ENCODE measurements at regions not wholly inside any gene's neighbourhood (a gene's known extent, or its start where the extent isn't known, plus 50 kb on each side); places are given as distances from the start of the nearest gene placed in this dataset.

GRCh38 chr2:129712676-129712985 lies 266.8 kb upstream of the RAB6C start:
- WGBS: 85% methylated on average over 7 of the region's 7 CpGs
- no peak for DNase-seq (ENCODE audit: low spot score)
- no peak overlapping the region for H3K4me3 ChIP-seq (ENCODE audit: low read depth in 1 of 3, low read length in 3 of 3)
- H3K36me3 ChIP-seq (ENCODE audit: control insufficient read depth in 4 of 4, insufficient read depth in 3 of 4, low read depth in 1 of 4, low read length in 3 of 4): no peaks in the 10 kb centered on the region
- peaks cover 0 to 3% (median 0%) of the 10 kb centered on the region in 4 donors for H3K27me3 ChIP-seq (ENCODE audit: control insufficient read depth in 4 of 4, insufficient read depth in 4 of 4, low read length in 3 of 4)
- H3K9ac ChIP-seq (ENCODE audit: low read depth in 1 of 2, low read length in 2 of 2): no peak overlapping the region
- H3K9me3 ChIP-seq (ENCODE audit: control insufficient read depth in 4 of 4, low read length in 3 of 4): no peaks in the 10 kb centered on the region
- TF ChIP-seq FOXA1 (IDR thresholded peaks at IDR 0.05): no peak
- TF ChIP-seq ZBTB33 (IDR thresholded peaks at IDR 0.05): no peak
- TF ChIP-seq YY1 (IDR thresholded peaks at IDR 0.05): no peak
- no peak for TF ChIP-seq MAX (IDR thresholded peaks at IDR 0.05)
- no peak for TF ChIP-seq GABPA (IDR thresholded peaks at IDR 0.05 in 1 of 2, conservative IDR thresholded peaks at IDR 0.05 in 1 of 2)
- TF ChIP-seq RAD21 (IDR thresholded peaks at IDR 0.05): no peak
- TF ChIP-seq NR2F2 (IDR thresholded peaks at IDR 0.05): no peak
- no peak for TF ChIP-seq RXRA (IDR thresholded peaks at IDR 0.05)
- no peak for TF ChIP-seq TAF1 (conservative IDR thresholded peaks at IDR 0.05)
- TF ChIP-seq HNF4A (conservative IDR thresholded peaks at IDR 0.05): no peak
- TF ChIP-seq HNF4G (IDR thresholded peaks at IDR 0.05): no peak
- no peak for TF ChIP-seq ATF3 (IDR thresholded peaks at IDR 0.05)
- TF ChIP-seq JUND (IDR thresholded peaks at IDR 0.05): no peak
- TF ChIP-seq EGR1 (IDR thresholded peaks at IDR 0.05; ENCODE audit: low read depth in 2 of 2): no peak
- TF ChIP-seq FOXA2 (IDR thresholded peaks at IDR 0.05): no peak
- TF ChIP-seq SP1 (IDR thresholded peaks at IDR 0.05): no peak
- TF ChIP-seq, protein P1, sequence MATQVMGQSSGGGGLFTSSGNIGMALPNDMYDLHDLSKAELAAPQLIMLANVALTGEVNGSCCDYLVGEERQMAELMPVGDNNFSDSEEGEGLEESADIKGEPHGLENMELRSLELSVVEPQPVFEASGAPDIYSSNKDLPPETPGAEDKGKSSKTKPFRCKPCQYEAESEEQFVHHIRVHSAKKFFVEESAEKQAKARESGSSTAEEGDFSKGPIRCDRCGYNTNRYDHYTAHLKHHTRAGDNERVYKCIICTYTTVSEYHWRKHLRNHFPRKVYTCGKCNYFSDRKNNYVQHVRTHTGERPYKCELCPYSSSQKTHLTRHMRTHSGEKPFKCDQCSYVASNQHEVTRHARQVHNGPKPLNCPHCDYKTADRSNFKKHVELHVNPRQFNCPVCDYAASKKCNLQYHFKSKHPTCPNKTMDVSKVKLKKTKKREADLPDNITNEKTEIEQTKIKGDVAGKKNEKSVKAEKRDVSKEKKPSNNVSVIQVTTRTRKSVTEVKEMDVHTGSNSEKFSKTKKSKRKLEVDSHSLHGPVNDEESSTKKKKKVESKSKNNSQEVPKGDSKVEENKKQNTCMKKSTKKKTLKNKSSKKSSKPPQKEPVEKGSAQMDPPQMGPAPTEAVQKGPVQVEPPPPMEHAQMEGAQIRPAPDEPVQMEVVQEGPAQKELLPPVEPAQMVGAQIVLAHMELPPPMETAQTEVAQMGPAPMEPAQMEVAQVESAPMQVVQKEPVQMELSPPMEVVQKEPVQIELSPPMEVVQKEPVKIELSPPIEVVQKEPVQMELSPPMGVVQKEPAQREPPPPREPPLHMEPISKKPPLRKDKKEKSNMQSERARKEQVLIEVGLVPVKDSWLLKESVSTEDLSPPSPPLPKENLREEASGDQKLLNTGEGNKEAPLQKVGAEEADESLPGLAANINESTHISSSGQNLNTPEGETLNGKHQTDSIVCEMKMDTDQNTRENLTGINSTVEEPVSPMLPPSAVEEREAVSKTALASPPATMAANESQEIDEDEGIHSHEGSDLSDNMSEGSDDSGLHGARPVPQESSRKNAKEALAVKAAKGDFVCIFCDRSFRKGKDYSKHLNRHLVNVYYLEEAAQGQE (IDR thresholded peaks at IDR 0.05): no peak
- TF ChIP-seq CTCF (IDR thresholded peaks at IDR 0.05; ENCODE audit: low read depth, low read length, missing input control): no peak
- no peaks in the 10 kb centered on the region for H3K4me1 ChIP-seq (ENCODE audit: control insufficient read depth in 4 of 4, insufficient read depth in 4 of 4, low read length in 3 of 4)
- H3K27ac ChIP-seq (ENCODE audit: low read depth in 1 of 2, low read length in 2 of 2): no peak overlapping the region

- Histone ChIP-seq H3K27ac (ENCODE audit: low read depth in 1 of 2, low read length in 2 of 2) (no peak overlapping the region), H3K4me3 (ENCODE audit: low read depth in 1 of 3, low read length in 3 of 3) (no peak overlapping the region), H3K9ac (ENCODE audit: low read depth in 1 of 2, low read length in 2 of 2) (no peak overlapping the region), H3K9me3 (ENCODE audit: control insufficient read depth in 4 of 4, low read length in 3 of 4) (no peaks in the 10 kb centered on the region), H3K4me1 (ENCODE audit: control insufficient read depth in 4 of 4, insufficient read depth in 4 of 4, low read length in 3 of 4) (no peaks in the 10 kb centered on the region), H3K36me3 (ENCODE audit: control insufficient read depth in 4 of 4, insufficient read depth in 3 of 4, low read depth in 1 of 4, low read length in 3 of 4) (no peaks in the 10 kb centered on the region), H3K27me3 (ENCODE audit: control insufficient read depth in 4 of 4, insufficient read depth in 4 of 4, low read length in 3 of 4) (peaks cover 0 to 3% (median 0%) of the 10 kb centered on the region in 4 donors)
- no peak for TF ChIP-seq YY1 (IDR thresholded peaks at IDR 0.05)
- DNase-seq (ENCODE audit: low spot score): no peak
- WGBS: 88% methylated on average over 9 of the region's 9 CpGs
These were observed 266.1 kb upstream of the RAB6C start for GRCh38 chr2:129713337-129713736.

Data from liver (tissue), 8 donors.